Endothelial cell of umbilical vein (primary cell): ENCODE measurements at regions not wholly inside any gene's neighbourhood (a gene's known extent, or its start where the extent isn't known, plus 50 kb on each side); places are given as distances from the start of the nearest gene placed in this dataset.

Experiments
- BruUV-seq: library from RNA; stranded (reverse); fragments of 400-500 nt; replicated peaks from 2 replicates; lab custom pipeline; 2021; lab: Mats Ljungman, UMichigan
- CTCF ChIA-PET: fragments of 300-600, 350-600 bp; sonication (Branson Sonifier 250); formaldehyde crosslinking; loops from one replicate; lab custom pipeline; 2021; ENCODE audit warnings: antibody characterized with exemption, inconsistent platforms; lab: Charles Lee
- POLR2A ChIA-PET: fragments of 300-600, 350-600 bp; sonication (Branson Sonifier 250); formaldehyde crosslinking; loops from one replicate; lab custom pipeline; 2021; ENCODE audit warnings: antibody characterized with exemption, inconsistent platforms; lab: Charles Lee
- DNase-seq: peaks from one replicate; pipeline ENCODE4 v3.0.0-alpha.2; 2011; ENCODE audit warnings: low read depth, low spot score
- FAIRE-seq: peaks from 2 replicates; lab custom pipeline; 2011; peaks lifted over from hg19 to GRCh38; lab: Jason Lieb, UNC
- H2AFZ ChIP-seq: 2 replicates; pipeline ENCODE4 v1.6.0; 2012; ENCODE audit warnings: low read depth, low read length, control low read depth, inconsistent platforms
- H3K27ac ChIP-seq: 2 replicates; pipeline ENCODE4 v1.5.1; 2011; ENCODE audit warnings: low read depth, mild to moderate bottlenecking, control low read depth, low read length, moderate library complexity; ENCODE audit not compliant: insufficient read depth
- H3K27me3 ChIP-seq, 2 experiments: 2 replicates each; pipeline versions ENCODE4 v1.6.0 to v1.6.1; 2011; ENCODE audit warnings: low read length in 2 of 2, mixed read lengths in 1 of 2; ENCODE audit not compliant: control insufficient read depth in 2 of 2, insufficient read depth in 2 of 2
- H3K36me3 ChIP-seq, 2 experiments: 2 replicates in 1 of 2; 3 replicates in 1 of 2; pipeline ENCODE4 v1.5.1; 2011; ENCODE audit warnings: low read length in 2 of 2, mild to moderate bottlenecking in 1 of 2, moderate library complexity in 1 of 2; ENCODE audit not compliant: control insufficient read depth in 2 of 2, insufficient read depth in 2 of 2; ENCODE audit errors: extremely low read depth in 1 of 2
- H3K4me1 ChIP-seq: 3 replicates; pipeline ENCODE4 v1.5.1; 2011; ENCODE audit warnings: mild to moderate bottlenecking, low read length; ENCODE audit not compliant: control insufficient read depth, insufficient read depth; ENCODE audit errors: extremely low read depth
- H3K4me2 ChIP-seq: 2 replicates; pipeline ENCODE4 v1.6.1; 2011; ENCODE audit warnings: low read length, control low read depth, mixed read lengths; ENCODE audit not compliant: insufficient read depth
- H3K4me3 ChIP-seq, 3 experiments: fragments of 200-600 bp in 1 of 3; sonication (generic), shearing (Covaris generic) in 1 of 3; replicated peaks in 1 of 3; 2 replicates each; pipeline ENCODE4 v1.5.1; 2011 to 2016; ENCODE audit warnings: control low read depth in 3 of 3, low read length in 3 of 3, mild to moderate bottlenecking in 2 of 3, inconsistent platforms in 1 of 3, low read depth in 1 of 3, moderate library complexity in 1 of 3; ENCODE audit not compliant: insufficient read depth in 1 of 3
- H3K79me2 ChIP-seq: 2 replicates; pipeline ENCODE4 v1.6.0; 2012; ENCODE audit warnings: low read length, inconsistent platforms; ENCODE audit not compliant: control insufficient read depth, insufficient read depth
- H3K9ac ChIP-seq: replicated peaks from 2 replicates; pipeline ENCODE3; 2011; ENCODE audit warnings: low read length, control low read depth; ENCODE audit not compliant: insufficient read depth; ENCODE audit errors: extremely low read depth
- H3K9me1 ChIP-seq: replicated peaks from 3 replicates; pipeline ENCODE4 v1.6.0; 2011; ENCODE audit warnings: mild to moderate bottlenecking, low read length; ENCODE audit not compliant: control insufficient read depth, insufficient read depth; ENCODE audit errors: extremely low read depth
- H3K9me3 ChIP-seq: replicated peaks from 2 replicates; pipeline ENCODE4 v1.5.1; 2012; ENCODE audit warnings: low read length, inconsistent platforms; ENCODE audit not compliant: control insufficient read depth, insufficient read depth
- H4K20me1 ChIP-seq: replicated peaks from 2 replicates; pipeline ENCODE3; 2011; ENCODE audit warnings: mild to moderate bottlenecking, low read length; ENCODE audit not compliant: control insufficient read depth, insufficient read depth; ENCODE audit errors: extremely low read depth
- CTCF ChIP-seq, 2 donors: IDR thresholded peaks; 1 replicate in 1 of 2; 2 replicates in 1 of 2; pipeline ENCODE4 v1.5.1; 2011; ENCODE audit warnings: low read length in 2 of 2, mild to moderate bottlenecking in 2 of 2, moderate library complexity in 2 of 2, control low read depth in 1 of 2, inconsistent platforms in 1 of 2, low read depth in 1 of 2; ENCODE audit not compliant: insufficient read depth in 1 of 2; ENCODE audit errors: extremely low read depth in 1 of 2
- EZH2 ChIP-seq: IDR thresholded peaks from 2 replicates; pipeline ENCODE4 v1.6.1; 2012; ENCODE audit warnings: borderline replicate concordance, low read depth, mild to moderate bottlenecking, moderate library complexity, low read length, inconsistent platforms; ENCODE audit not compliant: severe bottlenecking
- FOS ChIP-seq: IDR thresholded peaks from 2 replicates; pipeline ENCODE4 v1.6.1; 2011; ENCODE audit warnings: mild to moderate bottlenecking, low read length, moderate library complexity, borderline replicate concordance; ENCODE audit not compliant: insufficient read depth
- GATA2 ChIP-seq: IDR thresholded peaks from 2 replicates; pipeline ENCODE4 v1.7.0; 2011; ENCODE audit warnings: low read depth, mild to moderate bottlenecking, moderate library complexity, mixed read lengths, low read length; ENCODE audit not compliant: insufficient read length, insufficient read depth
- JUN ChIP-seq: IDR thresholded peaks from 2 replicates; pipeline ENCODE4 v1.6.1; 2011; ENCODE audit warnings: borderline replicate concordance, low read depth; ENCODE audit not compliant: insufficient read length, insufficient read depth
- MYC ChIP-seq: IDR thresholded peaks from one replicate; pipeline ENCODE4 v1.6.1; 2011; ENCODE audit warnings: mild to moderate bottlenecking, low read depth, low read length
- POLR2A ChIP-seq: IDR thresholded peaks from 2 replicates; pipeline ENCODE4 v1.6.1; 2012; ENCODE audit warnings: low read depth, mild to moderate bottlenecking, control low read depth, low read length
- POLR2AphosphoS5 ChIP-seq: IDR thresholded peaks from 2 replicates; pipeline ENCODE4 v1.6.1; 2012; ENCODE audit warnings: low read depth, mild to moderate bottlenecking, control low read depth, low read length, moderate library complexity; ENCODE audit not compliant: insufficient read depth
- dilution Hi-C: fragments of 300-500 bp; cut with MboI; formaldehyde crosslinking; loops from one replicate; pipeline ENCODE4 v1.15.0; 2019; ENCODE audit warnings: low sequenced_read_pairs; ENCODE audit not compliant: extremely low pct_ligation_motif_present
- intact Hi-C: fragments of 100-400 bp; cut with micrococcal nuclease; formaldehyde crosslinking; loops from one replicate; pipeline ENCODE4 v1.10.0; 2022
- TF ChIP-seq, protein P1 (sequence below): IDR thresholded peaks from 2 replicates; pipeline ENCODE4 v1.6.1; 2011; ENCODE audit not compliant: insufficient read depth, insufficient read length

DNA sequence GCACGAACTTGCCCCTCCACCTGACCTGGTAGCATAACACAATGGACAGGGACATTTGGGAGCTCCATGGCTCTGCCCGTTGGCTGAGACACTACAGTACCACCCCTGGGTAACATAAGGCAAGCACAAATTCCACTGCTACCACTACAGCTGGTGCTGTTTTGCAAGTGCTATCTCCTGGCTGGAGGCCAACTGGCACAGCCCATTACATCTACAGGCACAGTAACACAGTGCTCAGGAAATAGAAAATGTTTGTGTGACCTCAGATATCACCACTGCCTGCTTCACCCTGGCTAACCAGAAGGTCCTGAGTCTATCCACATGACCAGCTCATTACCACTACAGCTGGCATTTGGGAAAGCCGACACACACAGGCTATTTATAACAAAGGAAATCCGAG lies 631.1 kb upstream of the MBL2 start:
- intact Hi-C loops, result loop anchor here (1.0 to 10.0 kb wide), 2 partner anchors 176 to 269 kb away; no protein-coding TSS in a partner anchor
- BruUV-seq, result no TSS peak
- H3K27me3 ChIP-seq, result no peaks in the 10 kb centered on the region
- H3K4me2 ChIP-seq, result peak overlapping the region; percentile 26
- FAIRE-seq, result peak; percentile 94
- H3K36me3 ChIP-seq, result no peaks in the 10 kb centered on the region
- CTCF ChIA-PET, result interaction anchor here (1.1 to 1.4 kb wide), 4 partner anchors 9 to 88 kb away, joined by 3 to 4 read pairs (median 4); no protein-coding TSS in a partner anchor
- no peaks in the 10 kb centered on the region for H3K9me1 ChIP-seq
- POLR2A ChIA-PET, result no interaction called here
- H3K4me3 ChIP-seq, result no peak overlapping the region
- H3K27ac ChIP-seq, result peak overlapping the region; percentile 42
- dilution Hi-C loops, result no loop called here
- H4K20me1 ChIP-seq, result no peaks in the 10 kb centered on the region
- H2AFZ ChIP-seq, result no peak overlapping the region
- TF ChIP-seq GATA2 (peak; percentile 59), EZH2 (no peak), POLR2AphosphoS5 (peak; percentile 61), FOS (no peak), JUN (peak; percentile 39)
- H3K9ac ChIP-seq, result no peak overlapping the region
- H3K79me2 ChIP-seq, result no peaks in the 10 kb centered on the region
- peak; percentile 96 for DNase-seq
- peaks cover 20% of the 10 kb centered on the region for H3K4me1 ChIP-seq
- H3K9me3 ChIP-seq, result no peaks in the 10 kb centered on the region

- intact Hi-C loops, result loop anchor here (10.0 kb wide), 1 partner anchor 268 kb away; no protein-coding TSS in a partner anchor
- TF ChIP-seq FOS, result no peak
- no peak for TF ChIP-seq POLR2AphosphoS5
- TF ChIP-seq CTCF (IDR thresholded peaks at IDR 0.05; ENCODE audit: extremely low read depth in 1 of 2, insufficient read depth in 1 of 2, low read depth in 1 of 2, low read length in 2 of 2), result no peak
- TF ChIP-seq, protein P1, sequence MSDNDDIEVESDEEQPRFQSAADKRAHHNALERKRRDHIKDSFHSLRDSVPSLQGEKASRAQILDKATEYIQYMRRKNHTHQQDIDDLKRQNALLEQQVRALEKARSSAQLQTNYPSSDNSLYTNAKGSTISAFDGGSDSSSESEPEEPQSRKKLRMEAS, result no peak
- TF ChIP-seq JUN, result no peak
- no peak for TF ChIP-seq MYC
- TF ChIP-seq EZH2, result no peak
- no peak for TF ChIP-seq GATA2
- TF ChIP-seq POLR2A, result no peak
- BruUV-seq, result no TSS peak
- Histone ChIP-seq H3K4me3 (no peak overlapping the region), H3K4me1 (peaks cover 20% of the 10 kb centered on the region), H3K4me2 (no peak overlapping the region), H3K36me3 (no peaks in the 10 kb centered on the region), H4K20me1 (no peaks in the 10 kb centered on the region), H3K9me3 (no peaks in the 10 kb centered on the region), H3K27ac (no peak overlapping the region), H3K79me2 (no peaks in the 10 kb centered on the region), H3K9me1 (no peaks in the 10 kb centered on the region), H3K27me3 (no peaks in the 10 kb centered on the region), H2AFZ (no peak overlapping the region), H3K9ac (no peak overlapping the region)
- DNase-seq, result no peak
- CTCF ChIA-PET, result no interaction called here
- POLR2A ChIA-PET, result no interaction called here
- no peak for FAIRE-seq
- dilution Hi-C loops, result no loop called here
Measured at GRCh38 chr10:53402594-53402993, 630.0 kb upstream of the MBL2 start.
